ENCODE measurements at regions not wholly inside any gene's neighbourhood (a gene's known extent, or its start where the extent isn't known, plus 50 kb on each side); places are given as distances from the start of the nearest gene placed in this dataset.

DNA sequence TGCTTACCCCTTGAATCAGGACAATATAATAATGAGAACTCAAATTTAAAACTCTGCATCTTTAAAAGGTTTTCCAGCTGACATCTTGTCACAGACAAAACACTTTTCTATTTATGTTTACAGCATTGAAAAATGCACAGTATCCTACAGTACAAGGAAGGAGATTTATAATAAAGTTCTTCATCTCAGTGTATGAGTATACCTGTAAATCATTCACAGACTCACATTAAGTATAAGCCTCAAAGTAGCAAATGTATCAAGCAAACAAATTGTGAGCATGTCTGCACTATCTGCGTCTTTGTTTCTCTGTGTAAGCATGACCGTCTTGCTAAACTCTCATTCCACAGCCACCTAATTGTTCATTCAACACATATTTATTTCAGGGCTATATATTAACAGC is 52.8 kb downstream of the PPP1R2C start:
- no peak for DNase-seq (ENCODE audit: low spot score)
- intact Hi-C loops (cut with DNase I), result no loop called here

DNA sequence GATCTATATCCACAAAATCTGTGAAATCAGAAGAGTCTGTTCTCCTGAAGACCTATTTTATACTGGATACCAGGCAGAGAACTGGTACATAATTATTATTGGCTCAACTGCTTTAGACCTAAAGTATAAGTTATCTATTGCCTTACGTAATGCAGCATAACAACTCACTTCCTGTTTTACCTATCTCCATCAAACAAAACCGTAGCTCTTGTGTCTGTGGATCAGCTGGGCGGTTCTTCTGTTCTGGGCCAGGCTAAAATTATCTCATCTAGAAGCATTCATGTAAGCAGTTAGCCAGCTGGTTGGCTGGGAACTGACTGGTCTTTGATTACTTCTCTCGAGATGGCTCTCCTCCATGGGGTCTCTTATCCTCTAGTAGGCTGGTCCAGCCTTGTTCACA is 57.8 kb downstream of the PPP1R2C start:
- DNase-seq (ENCODE audit: low spot score), result no peak
- intact Hi-C loops (cut with DNase I), result no loop called here

DNA sequence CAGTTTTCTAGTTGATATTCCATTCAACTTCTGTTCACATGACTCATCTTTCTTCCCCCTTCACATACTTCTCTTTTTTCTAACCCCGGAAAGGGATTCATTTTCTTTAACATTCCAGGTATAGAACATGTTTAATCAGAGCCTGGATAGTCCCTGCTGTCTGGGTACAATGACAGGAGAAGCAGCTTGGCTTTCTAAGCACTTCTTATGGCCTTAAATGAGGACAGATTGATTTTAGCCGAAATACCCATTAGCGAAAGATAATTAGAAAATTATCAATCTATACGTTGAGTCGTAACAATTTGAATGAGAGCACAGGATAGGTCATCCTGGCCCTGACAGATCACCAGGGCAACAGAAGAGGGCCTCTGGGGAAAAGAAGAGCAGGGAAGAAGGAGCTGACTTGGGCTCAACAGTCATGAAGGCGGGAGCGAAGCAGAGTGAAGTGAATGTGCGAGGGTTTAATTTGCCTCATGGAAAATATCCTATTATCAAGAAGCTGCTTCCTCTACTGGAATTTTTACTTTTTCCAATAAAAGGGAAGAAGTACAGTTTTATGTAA is 62.2 kb downstream of the PPP1R2C start:
- no peak for DNase-seq (ENCODE audit: low spot score)
- intact Hi-C loops (cut with DNase I), result no loop called here

- intact Hi-C loops (cut with DNase I), result no loop called here
- no peak for DNase-seq (ENCODE audit: low spot score)
Observed at GRCh38 chrX:42714981-42715700, 62.8 kb downstream of the PPP1R2C start.

- DNase-seq (ENCODE audit: low spot score), result no peak
- intact Hi-C loops (cut with DNase I), result no loop called here
Observed at GRCh38 chrX:42710452-42710851, 67.5 kb downstream of the PPP1R2C start.

DNA sequence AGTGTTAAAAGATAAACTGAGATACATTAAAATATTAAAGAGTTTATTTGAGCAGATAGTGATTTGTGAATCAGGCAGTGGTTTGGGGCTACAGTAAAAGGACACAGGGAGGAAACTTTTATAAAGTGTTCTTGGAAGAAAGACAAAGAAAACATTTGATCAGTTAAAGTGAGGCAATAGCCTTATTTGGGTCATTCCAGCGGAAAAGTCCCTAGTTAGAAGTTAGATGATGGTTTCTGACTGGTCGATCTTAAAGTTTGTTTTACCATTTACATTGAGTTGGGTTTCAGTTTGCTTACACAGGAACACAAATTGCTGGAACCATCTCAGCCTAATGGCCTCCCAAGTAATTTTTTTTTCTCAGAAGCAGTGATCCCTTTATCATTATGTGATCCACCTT is 69.7 kb downstream of the PPP1R2C start:
- intact Hi-C loops (cut with DNase I), result no loop called here
- no peak for DNase-seq (ENCODE audit: low spot score)

GRCh38 chrX:42707742-42708141 is 70.2 kb downstream of the PPP1R2C start:
- intact Hi-C loops (cut with DNase I), result no loop called here
- DNase-seq (ENCODE audit: low spot score), result no peak

DNA sequence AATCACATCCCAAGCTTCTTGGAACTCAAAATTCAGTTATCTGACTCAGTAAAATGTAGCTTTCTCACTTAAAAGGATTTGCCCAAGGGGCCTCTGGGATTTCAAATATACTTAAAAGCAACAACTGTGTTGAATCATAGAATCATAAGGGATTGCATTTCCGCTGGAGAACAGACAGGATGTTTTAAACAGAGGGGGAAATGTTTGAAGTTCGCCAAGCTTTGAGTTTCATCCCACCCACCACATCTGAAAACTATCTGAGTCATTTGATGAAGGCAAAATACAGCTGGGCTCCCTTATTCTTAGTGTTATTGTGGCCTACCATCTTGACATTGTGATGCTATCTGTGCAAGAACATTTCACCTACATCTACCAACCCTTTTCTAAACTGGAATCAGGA is 73.5 kb downstream of the PPP1R2C start:
- intact Hi-C loops (cut with DNase I), result loop anchor here in 1 of 2 donors (5.0 kb wide), 1 partner anchor 198 kb away; no protein-coding TSS in a partner anchor
- no peak for DNase-seq (ENCODE audit: low spot score)

GRCh38 chrX:42697544-42697943 is 80.4 kb downstream of the PPP1R2C start:
- intact Hi-C loops (cut with DNase I), result no loop called here
- DNase-seq (ENCODE audit: low spot score), result no peak

- intact Hi-C loops (cut with DNase I), result no loop called here
- no peak for DNase-seq (ENCODE audit: low spot score)
Observed at GRCh38 chrX:42696536-42697124, 81.3 kb downstream of the PPP1R2C start.

- no peak for DNase-seq (ENCODE audit: low spot score)
- intact Hi-C loops (cut with DNase I), result no loop called here
Observed at GRCh38 chrX:42695800-42696358, 82.1 kb downstream of the PPP1R2C start.

DNA sequence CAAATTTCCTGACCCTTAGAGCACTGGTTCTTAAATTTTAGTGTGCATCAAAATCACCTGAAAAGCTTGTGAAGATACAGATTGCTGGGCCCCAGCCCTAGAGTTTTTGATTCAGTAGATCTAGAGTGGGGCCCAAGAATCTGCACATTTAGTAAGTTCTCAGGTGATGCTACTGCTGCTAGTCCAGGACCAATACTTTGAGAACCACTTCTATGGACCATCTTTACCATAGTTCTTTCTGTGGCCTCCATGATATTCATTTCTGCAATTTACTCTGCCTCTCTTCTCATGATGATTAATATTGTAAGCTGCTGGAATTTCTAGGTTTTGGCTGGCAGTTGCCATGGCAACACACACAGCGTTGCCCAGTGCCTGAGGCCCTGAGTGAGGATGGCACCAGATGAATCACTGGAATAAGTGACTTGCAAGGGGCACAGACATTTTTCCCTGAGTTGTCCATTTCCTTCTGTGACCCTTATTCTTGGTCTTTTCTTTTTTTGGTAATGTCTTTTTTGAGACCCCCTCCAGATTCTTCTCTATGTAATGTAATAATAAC is 83.6 kb downstream of the PPP1R2C start:
- DNase-seq (ENCODE audit: low spot score), result no peak
- intact Hi-C loops (cut with DNase I), result no loop called here

GRCh38 chrX:42691196-42691595 is 86.8 kb downstream of the PPP1R2C start:
- DNase-seq (ENCODE audit: low spot score), result no peak
- intact Hi-C loops (cut with DNase I), result no loop called here

- intact Hi-C loops (cut with DNase I), result no loop called here
- DNase-seq (ENCODE audit: low spot score), result no peak
Observed at GRCh38 chrX:42686706-42687105, 91.3 kb downstream of the PPP1R2C start.

DNA sequence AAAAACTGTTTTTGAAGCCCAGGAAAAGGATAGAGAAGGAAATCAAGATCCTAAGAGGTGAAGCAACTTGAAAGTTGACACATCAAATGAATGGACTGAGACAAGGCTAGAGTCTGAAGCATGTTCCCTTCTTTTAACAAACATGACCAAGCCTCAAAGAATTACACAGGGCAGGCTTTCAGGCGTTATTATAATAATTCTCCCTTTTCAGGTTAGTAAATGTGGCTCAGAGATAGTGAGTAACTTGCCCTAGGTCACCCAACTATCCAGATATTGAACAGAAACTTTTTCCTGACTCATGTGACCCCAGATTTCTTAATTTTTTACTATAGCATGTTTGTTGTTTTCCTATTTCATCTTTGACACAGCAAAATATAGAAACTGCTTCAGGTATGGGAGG is 91.7 kb downstream of the PPP1R2C start:
- intact Hi-C loops (cut with DNase I), result no loop called here
- no peak for DNase-seq (ENCODE audit: low spot score)

GRCh38 chrX:42684065-42684464 is 93.9 kb downstream of the PPP1R2C start:
- no peak for DNase-seq (ENCODE audit: low spot score)
- intact Hi-C loops (cut with DNase I), result no loop called here

- DNase-seq (ENCODE audit: low spot score), result no peak
- intact Hi-C loops (cut with DNase I), result no loop called here
Observed at GRCh38 chrX:42680666-42681065, 97.3 kb downstream of the PPP1R2C start.

- intact Hi-C loops (cut with DNase I), result no loop called here
- no peak for DNase-seq (ENCODE audit: low spot score)
Observed at GRCh38 chrX:42678133-42678532, 99.8 kb downstream of the PPP1R2C start.

GRCh38 chrX:42673301-42673810 is 104.6 kb downstream of the PPP1R2C start:
- intact Hi-C loops (cut with DNase I), result no loop called here
- no peak for DNase-seq (ENCODE audit: low spot score)

DNA sequence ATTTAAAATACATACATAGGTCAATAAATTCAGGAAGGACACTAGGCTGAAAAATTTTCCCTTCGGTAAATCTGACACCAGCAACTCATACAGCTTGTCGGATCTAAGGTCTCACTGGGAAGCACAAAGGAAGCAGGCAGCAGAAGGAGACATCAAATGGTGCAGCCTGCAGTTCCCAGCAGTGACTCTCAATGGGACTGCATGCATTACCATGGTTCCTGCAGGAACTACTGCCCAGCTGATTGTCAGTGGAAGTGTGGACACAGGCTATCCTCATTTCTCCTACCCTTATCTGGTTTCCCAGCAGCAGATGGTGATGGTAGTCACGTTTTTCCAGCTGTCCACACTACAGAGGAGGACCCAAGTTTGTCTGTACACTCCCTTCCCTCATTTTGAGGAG is 113.3 kb downstream of the PPP1R2C start:
- intact Hi-C loops (cut with DNase I), result no loop called here
- no peak for DNase-seq (ENCODE audit: low spot score)
